GM20000 (cell line): ENCODE measurements at regions not wholly inside any gene's neighbourhood (a gene's known extent, or its start where the extent isn't known, plus 50 kb on each side); places are given as distances from the start of the nearest gene placed in this dataset.

Source experiments
- DNase-seq: peaks from one replicate; pipeline ENCODE4 v3.0.0; 2012; ENCODE audit warnings: low spot score
- CTCF ChIP-seq: IDR thresholded peaks from 2 replicates; pipeline ENCODE4 v1.5.1; 2012; ENCODE audit warnings: mild to moderate bottlenecking, control low read depth; ENCODE audit errors: extremely low read depth, missing control alignments

GRCh38 chr14:81686512-81686911, 152.9 kb upstream of the SEL1L start:
- no peak for TF ChIP-seq CTCF
- no peak for DNase-seq

- DNase-seq, result no peak
- no peak for TF ChIP-seq CTCF
These were observed 158.3 kb upstream of the SEL1L start for GRCh38 chr14:81691931-81692330.

GRCh38 chr14:81694419-81694818, 160.8 kb upstream of the SEL1L start:
- no peak for TF ChIP-seq CTCF
- DNase-seq, result no peak

GRCh38 chr14:81709681-81710080, 176.0 kb upstream of the SEL1L start:
- no peak for TF ChIP-seq CTCF
- DNase-seq, result no peak

GRCh38 chr14:81710232-81710845, 176.7 kb upstream of the SEL1L start:
- peak; percentile 18 for DNase-seq
- peak; percentile 54 for TF ChIP-seq CTCF

GRCh38 chr14:81715731-81716130, 182.1 kb upstream of the SEL1L start:
- TF ChIP-seq CTCF, result no peak
- no peak for DNase-seq

- no peak for TF ChIP-seq CTCF
- no peak for DNase-seq
These were observed 183.3 kb upstream of the SEL1L start for GRCh38 chr14:81716953-81717352.
